ENCODE measurements at regions not wholly inside any gene's neighbourhood (a gene's known extent, or its start where the extent isn't known, plus 50 kb on each side); places are given as distances from the start of the nearest gene placed in this dataset.

DNA sequence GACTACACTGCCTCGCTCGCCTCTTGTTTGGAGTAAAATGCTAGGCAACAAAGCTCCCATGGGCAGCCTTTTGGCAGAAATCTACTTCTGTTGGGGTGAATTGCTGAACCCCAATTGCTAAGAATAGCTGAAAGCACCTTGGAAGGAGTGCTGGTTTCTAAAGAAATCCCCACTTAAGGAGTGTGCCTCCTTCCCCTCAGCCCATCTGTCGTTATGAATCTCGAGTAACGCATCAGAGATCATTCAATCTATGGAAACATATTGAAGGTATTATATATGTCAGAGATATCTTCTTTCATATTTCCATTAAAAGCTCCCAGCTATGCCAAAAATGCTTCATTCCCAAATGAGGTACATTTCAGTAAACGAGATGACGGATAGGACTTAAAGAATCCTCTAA, 229.6 kb upstream of the BLID start:
- Histone ChIP-seq H3K36me3 (ENCODE audit: insufficient read depth, low read length) (no peaks in the 10 kb centered on the region), H3K9ac (ENCODE audit: low read depth, low read length) (no peak overlapping the region), H3K4me1 (ENCODE audit: insufficient read depth, low read length) (no peaks in the 10 kb centered on the region), H4K20me1 (ENCODE audit: insufficient read depth, low read length) (no peaks in the 10 kb centered on the region), H3K27ac (ENCODE audit: low read length) (no peak overlapping the region), H2AFZ (ENCODE audit: low read depth, low read length) (no peak overlapping the region), H3K27me3 (ENCODE audit: insufficient read depth, low read length, poor library complexity) (peaks cover 6% of the 10 kb centered on the region), H3K79me2 (ENCODE audit: insufficient read depth, low read length) (no peaks in the 10 kb centered on the region), H3K4me2 (ENCODE audit: insufficient read depth, low read length) (no peak overlapping the region), H3K4me3 (ENCODE audit: low read depth in 1 of 2, low read length in 2 of 2) (no peak overlapping the region), H3K9me3 (ENCODE audit: insufficient read depth, low read length, severe bottlenecking) (no peaks in the 10 kb centered on the region)
- DNase-seq, result no peak
- no peak for ATAC-seq (ENCODE audit: insufficient read depth, low read depth)
- TF ChIP-seq EZH2 (IDR thresholded peaks at IDR 0.05; ENCODE audit: borderline replicate concordance, low read depth, low read length, severe bottlenecking), result no peak
- TF ChIP-seq, protein P1, sequence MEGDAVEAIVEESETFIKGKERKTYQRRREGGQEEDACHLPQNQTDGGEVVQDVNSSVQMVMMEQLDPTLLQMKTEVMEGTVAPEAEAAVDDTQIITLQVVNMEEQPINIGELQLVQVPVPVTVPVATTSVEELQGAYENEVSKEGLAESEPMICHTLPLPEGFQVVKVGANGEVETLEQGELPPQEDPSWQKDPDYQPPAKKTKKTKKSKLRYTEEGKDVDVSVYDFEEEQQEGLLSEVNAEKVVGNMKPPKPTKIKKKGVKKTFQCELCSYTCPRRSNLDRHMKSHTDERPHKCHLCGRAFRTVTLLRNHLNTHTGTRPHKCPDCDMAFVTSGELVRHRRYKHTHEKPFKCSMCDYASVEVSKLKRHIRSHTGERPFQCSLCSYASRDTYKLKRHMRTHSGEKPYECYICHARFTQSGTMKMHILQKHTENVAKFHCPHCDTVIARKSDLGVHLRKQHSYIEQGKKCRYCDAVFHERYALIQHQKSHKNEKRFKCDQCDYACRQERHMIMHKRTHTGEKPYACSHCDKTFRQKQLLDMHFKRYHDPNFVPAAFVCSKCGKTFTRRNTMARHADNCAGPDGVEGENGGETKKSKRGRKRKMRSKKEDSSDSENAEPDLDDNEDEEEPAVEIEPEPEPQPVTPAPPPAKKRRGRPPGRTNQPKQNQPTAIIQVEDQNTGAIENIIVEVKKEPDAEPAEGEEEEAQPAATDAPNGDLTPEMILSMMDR (IDR thresholded peaks at IDR 0.05; ENCODE audit: borderline replicate concordance, extremely low read depth, low read length, poor library complexity, severe bottlenecking), result no peak

DNA sequence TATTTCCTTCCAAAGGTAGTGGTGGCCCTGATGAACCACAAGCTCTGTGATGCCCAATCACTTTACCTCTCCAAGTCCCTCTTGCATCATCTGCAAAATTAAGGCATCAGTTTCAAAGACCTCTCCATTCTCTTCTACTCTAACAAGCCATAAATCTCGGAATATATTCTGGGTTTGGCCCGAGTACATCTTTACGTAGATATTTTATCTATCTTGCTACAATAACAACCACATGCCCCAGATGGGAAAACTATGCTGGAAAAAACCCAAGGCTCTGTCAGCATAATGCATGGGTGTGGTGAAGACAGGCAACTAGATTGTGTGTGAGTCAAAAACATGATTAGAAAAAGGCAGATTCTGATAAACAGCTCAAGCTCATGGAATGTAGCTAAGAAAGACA, 228.2 kb upstream of the BLID start:
- Histone ChIP-seq H3K4me2 (ENCODE audit: insufficient read depth, low read length) (no peak overlapping the region), H3K79me2 (ENCODE audit: insufficient read depth, low read length) (no peaks in the 10 kb centered on the region), H3K36me3 (ENCODE audit: insufficient read depth, low read length) (no peaks in the 10 kb centered on the region), H2AFZ (ENCODE audit: low read depth, low read length) (no peak overlapping the region), H3K9ac (ENCODE audit: low read depth, low read length) (no peak overlapping the region), H4K20me1 (ENCODE audit: insufficient read depth, low read length) (no peaks in the 10 kb centered on the region), H3K27me3 (ENCODE audit: insufficient read depth, low read length, poor library complexity) (peaks cover 6% of the 10 kb centered on the region), H3K9me3 (ENCODE audit: insufficient read depth, low read length, severe bottlenecking) (no peaks in the 10 kb centered on the region), H3K4me3 (ENCODE audit: low read depth in 1 of 2, low read length in 2 of 2) (no peak overlapping the region), H3K4me1 (ENCODE audit: insufficient read depth, low read length) (no peaks in the 10 kb centered on the region), H3K27ac (ENCODE audit: low read length) (no peak overlapping the region)
- TF ChIP-seq, protein P1 (IDR thresholded peaks at IDR 0.05; ENCODE audit: borderline replicate concordance, extremely low read depth, low read length, poor library complexity, severe bottlenecking), result no peak
- no peak for TF ChIP-seq EZH2 (IDR thresholded peaks at IDR 0.05; ENCODE audit: borderline replicate concordance, low read depth, low read length, severe bottlenecking)
- DNase-seq, result no peak
- no peak for ATAC-seq (ENCODE audit: insufficient read depth, low read depth)

DNA sequence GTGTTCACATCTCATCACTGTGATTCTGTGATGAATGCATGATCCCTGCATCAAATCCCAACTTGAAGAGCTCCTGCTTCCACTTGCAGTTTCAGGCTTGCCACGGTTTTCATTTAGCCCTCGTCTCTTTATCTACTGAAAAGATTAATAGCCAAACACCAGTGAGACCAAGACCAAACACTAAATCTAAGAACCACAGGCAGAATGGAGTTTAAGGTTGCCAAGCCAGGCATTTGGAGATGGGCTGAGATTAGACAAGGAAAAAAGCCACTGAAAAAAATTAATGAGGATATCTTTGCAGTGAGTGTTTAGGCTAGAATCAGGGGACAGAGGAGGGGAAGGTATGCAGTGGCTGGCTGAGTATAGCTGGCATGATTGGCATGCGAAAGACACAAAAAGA, 227.2 kb upstream of the BLID start:
- no peaks in the 10 kb centered on the region for H3K79me2 ChIP-seq (ENCODE audit: insufficient read depth, low read length)
- H3K4me1 ChIP-seq (ENCODE audit: insufficient read depth, low read length), result no peaks in the 10 kb centered on the region
- TF ChIP-seq EZH2 (IDR thresholded peaks at IDR 0.05; ENCODE audit: borderline replicate concordance, low read depth, low read length, severe bottlenecking), result no peak
- TF ChIP-seq, protein P1 (IDR thresholded peaks at IDR 0.05; ENCODE audit: borderline replicate concordance, extremely low read depth, low read length, poor library complexity, severe bottlenecking), result no peak
- ATAC-seq (ENCODE audit: insufficient read depth, low read depth) (no peak), DNase-seq (no peak)
- H3K4me3 ChIP-seq (ENCODE audit: low read depth in 1 of 2, low read length in 2 of 2), result no peak overlapping the region
- H3K9me3 ChIP-seq (ENCODE audit: insufficient read depth, low read length, severe bottlenecking), result no peaks in the 10 kb centered on the region
- no peaks in the 10 kb centered on the region for H3K36me3 ChIP-seq (ENCODE audit: insufficient read depth, low read length)
- no peaks in the 10 kb centered on the region for H4K20me1 ChIP-seq (ENCODE audit: insufficient read depth, low read length)
- H3K27me3 ChIP-seq (ENCODE audit: insufficient read depth, low read length, poor library complexity), result peaks cover 8% of the 10 kb centered on the region
- H2AFZ ChIP-seq (ENCODE audit: low read depth, low read length), result no peak overlapping the region
- no peak overlapping the region for H3K27ac ChIP-seq (ENCODE audit: low read length)
- no peak overlapping the region for H3K9ac ChIP-seq (ENCODE audit: low read depth, low read length)
- H3K4me2 ChIP-seq (ENCODE audit: insufficient read depth, low read length), result no peak overlapping the region
